Activated T-cell treated with anti-CD3 and anti-CD28 coated beads, Interleukin-2, amount 50 U/mL, for 24 hours (primary cell): ENCODE measurements at regions not wholly inside any gene's neighbourhood (a gene's known extent, or its start where the extent isn't known, plus 50 kb on each side); places are given as distances from the start of the nearest gene placed in this dataset.
"Not testable (repeated sequence)": the region's sequence is repeated elsewhere in the genome, so short reads cannot be mapped to it uniquely, and the experiment has no call there.

Source experiments
- DNase-seq: peaks from one replicate; pipeline ENCODE4 v3.0.0-alpha.2; 2020
- H3K27ac Mint-ChIP-seq: 2 replicates; pipeline ENCODE4 v1.8.0; 2020; ENCODE audit warnings: mild to moderate bottlenecking, mixed read lengths
- H3K27me3 Mint-ChIP-seq: 2 replicates; pipeline ENCODE4 v1.8.0; 2020; ENCODE audit warnings: mixed read lengths
- H3K36me3 Mint-ChIP-seq: 2 replicates; pipeline ENCODE4 v1.8.0; 2020; ENCODE audit warnings: low read depth, mixed read lengths
- H3K4me1 Mint-ChIP-seq: 2 replicates; pipeline ENCODE4 v1.8.0; 2020; ENCODE audit warnings: low read depth, mixed read lengths
- H3K4me3 Mint-ChIP-seq: 2 replicates; pipeline ENCODE4 v1.8.0; 2020; ENCODE audit warnings: mild to moderate bottlenecking, moderate library complexity, mixed read lengths
- H3K9me3 Mint-ChIP-seq: 2 replicates; pipeline ENCODE4 v1.8.0; 2020; ENCODE audit warnings: mixed read lengths

DNA sequence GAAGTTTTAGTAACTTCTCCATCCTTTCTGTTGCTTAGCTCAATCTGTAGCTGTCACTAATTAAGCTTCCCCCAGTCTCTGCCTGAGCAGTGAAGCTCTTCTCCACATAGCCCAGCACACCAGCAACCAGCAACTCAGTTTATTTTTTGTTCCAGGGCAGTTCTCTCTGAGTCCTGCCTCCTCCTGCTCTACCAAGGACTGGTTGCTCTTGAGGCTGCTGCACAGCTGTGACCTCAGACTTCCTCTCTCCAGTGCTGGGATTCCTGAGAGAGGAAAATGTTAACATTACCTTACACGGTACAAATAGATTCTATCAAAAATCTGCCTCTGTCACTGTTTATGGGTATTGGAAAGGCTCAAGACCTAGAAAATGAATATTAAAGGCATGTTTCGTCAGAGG lies 294.7 kb downstream of the OXSM start:
- Mint-ChIP-seq H3K9me3 (peaks cover 23% of the 10 kb centered on the region), H3K4me3 (no peak overlapping the region), H3K36me3 (no peaks in the 10 kb centered on the region), H3K27ac (no peak overlapping the region), H3K27me3 (peaks cover 2% of the 10 kb centered on the region), H3K4me1 (no peaks in the 10 kb centered on the region)
- DNase-seq, result no peak

DNA sequence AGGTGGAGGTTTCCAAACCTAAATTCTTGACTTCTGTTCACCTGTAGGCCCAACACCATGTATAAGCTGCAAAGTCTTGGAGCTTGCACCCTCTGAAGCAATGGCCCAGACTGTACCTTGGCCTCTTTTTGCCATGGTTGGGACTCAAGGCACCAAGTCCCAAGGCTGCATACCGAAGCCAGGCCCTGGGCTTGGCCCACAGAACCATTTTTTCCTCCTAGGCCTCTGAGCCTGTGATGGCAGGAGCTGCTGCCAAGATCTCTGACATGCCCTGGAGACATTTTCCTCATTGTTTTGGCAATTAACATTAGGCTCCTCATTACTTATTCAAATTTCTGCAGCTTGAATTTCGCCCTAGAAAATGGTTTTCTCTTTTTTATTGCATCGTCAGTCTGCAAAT lies 297.9 kb downstream of the OXSM start:
- Mint-ChIP-seq H3K4me3 (no peak overlapping the region), H3K27me3 (peaks cover 2% of the 10 kb centered on the region), H3K4me1 (no peaks in the 10 kb centered on the region), H3K36me3 (no peaks in the 10 kb centered on the region), H3K27ac (no peak overlapping the region), H3K9me3 (peaks cover 23% of the 10 kb centered on the region)
- DNase-seq, result no peak

DNA sequence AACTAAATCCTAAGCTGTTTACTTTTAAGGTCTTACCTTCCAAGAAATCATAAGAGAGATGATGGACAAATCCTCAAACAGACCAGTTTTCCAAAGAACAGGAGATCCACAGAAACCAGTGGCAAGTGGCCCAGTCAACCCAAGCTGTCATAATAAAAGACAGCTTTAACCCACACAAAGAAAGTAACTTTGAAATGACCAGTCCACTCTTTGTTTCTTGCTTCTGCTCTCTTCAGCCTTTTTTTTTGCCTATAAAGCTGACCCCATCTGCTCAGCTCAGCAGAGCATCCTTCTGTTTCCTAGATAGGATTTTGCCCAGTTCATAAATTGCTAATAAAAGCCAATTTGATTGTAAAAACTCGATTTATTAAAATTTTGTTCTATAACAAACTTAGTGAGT lies 299.4 kb downstream of the OXSM start:
- DNase-seq, result no peak
- Mint-ChIP-seq H3K4me1 (no peaks in the 10 kb centered on the region), H3K4me3 (no peak overlapping the region), H3K27me3 (no peaks in the 10 kb centered on the region), H3K27ac (no peak overlapping the region), H3K36me3 (no peaks in the 10 kb centered on the region), H3K9me3 (peaks cover 25% of the 10 kb centered on the region)

DNA sequence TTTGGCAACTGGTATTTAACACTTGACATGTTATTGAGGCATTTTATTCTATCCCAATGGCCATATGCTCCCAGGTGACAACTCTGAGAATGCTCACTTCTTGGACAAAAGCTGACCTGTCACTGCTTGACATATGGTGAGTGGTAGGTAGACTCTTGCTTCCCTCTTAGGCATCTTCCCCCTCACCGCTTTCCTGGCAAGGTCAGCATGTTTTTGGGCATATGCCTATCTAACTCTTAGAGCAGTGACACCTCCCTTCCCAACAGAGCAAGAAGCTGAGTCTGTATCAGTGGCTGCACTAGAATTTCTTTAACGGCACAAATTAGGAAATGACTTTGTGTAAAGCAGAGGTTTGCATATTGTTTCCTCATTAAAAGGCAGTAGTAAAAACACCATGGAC lies 300.7 kb downstream of the OXSM start:
- Mint-ChIP-seq H3K4me1 (no peaks in the 10 kb centered on the region), H3K9me3 (peaks cover 33% of the 10 kb centered on the region), H3K27me3 (no peaks in the 10 kb centered on the region), H3K27ac (no peak overlapping the region), H3K4me3 (no peak overlapping the region), H3K36me3 (no peaks in the 10 kb centered on the region)
- no peak for DNase-seq

DNA sequence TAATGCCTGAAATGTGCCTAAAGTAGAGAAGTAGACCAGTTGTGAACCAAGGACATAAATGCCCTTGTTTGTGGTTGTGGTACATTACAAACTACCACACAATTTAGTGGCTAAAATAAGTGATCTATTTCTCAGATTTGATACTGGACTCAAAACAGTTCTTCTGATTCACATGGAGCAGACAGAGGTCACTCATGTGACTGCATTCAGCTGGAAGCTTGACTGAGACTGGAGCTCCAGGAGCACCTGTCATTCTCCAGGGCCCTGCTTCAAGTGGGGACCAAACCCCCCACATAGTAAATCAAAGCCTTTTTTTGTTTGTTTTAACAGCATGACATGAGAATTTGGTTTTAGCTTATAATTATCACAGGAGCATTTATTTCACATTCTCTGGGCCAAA lies 301.2 kb downstream of the OXSM start:
- Mint-ChIP-seq H3K27me3 (no peaks in the 10 kb centered on the region), H3K27ac (no peak overlapping the region), H3K9me3 (peaks cover 35% of the 10 kb centered on the region), H3K36me3 (no peaks in the 10 kb centered on the region), H3K4me1 (no peaks in the 10 kb centered on the region), H3K4me3 (no peak overlapping the region)
- no peak for DNase-seq

DNA sequence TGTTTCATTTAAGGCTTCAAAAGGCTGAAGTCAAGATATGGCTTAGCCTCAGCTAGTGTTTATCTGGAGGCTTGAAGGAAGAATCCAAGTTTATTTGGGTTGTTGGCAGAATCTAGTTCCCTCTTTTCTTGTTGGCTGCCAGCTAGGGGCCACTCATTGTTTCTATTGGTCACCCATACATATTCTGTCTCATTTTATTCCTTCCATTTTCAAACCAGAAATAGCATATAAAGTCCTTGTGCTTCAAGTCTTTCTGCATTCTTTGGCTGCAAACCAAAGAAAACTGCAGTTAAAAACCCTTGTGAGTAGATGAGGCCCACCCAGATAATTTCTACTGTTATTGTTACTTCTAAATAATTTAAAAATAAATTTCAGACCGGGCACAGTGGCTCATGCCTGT lies 301.7 kb downstream of the OXSM start:
- H3K27ac Mint-ChIP-seq, result no peak overlapping the region
- DNase-seq, result no peak
- no peaks in the 10 kb centered on the region for H3K36me3 Mint-ChIP-seq
- peaks cover 35% of the 10 kb centered on the region for H3K9me3 Mint-ChIP-seq
- no peak overlapping the region for H3K4me3 Mint-ChIP-seq
- H3K27me3 Mint-ChIP-seq, result no peaks in the 10 kb centered on the region
- H3K4me1 Mint-ChIP-seq, result no peaks in the 10 kb centered on the region

DNA sequence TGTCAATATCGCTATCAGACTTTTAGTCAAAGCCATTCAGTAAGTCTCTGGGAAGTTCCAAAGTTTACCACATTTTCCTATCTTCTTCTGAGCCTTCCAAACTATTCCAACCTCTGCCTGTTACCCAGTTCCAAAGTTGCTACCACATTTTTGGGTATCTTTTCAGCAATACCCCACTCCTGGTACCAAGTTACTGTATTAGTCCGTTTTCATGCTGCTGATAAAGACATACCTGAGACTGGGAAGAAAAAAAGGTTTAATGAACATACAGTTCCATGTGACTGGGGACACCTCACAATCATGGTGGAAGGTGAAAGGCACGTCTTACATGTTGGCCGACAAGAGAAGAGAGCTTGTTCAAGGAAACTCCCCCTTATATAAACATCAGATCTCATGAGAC lies 307.2 kb downstream of the OXSM start:
- DNase-seq, H3K36me3 Mint-ChIP-seq: not testable (repeated sequence)

DNA sequence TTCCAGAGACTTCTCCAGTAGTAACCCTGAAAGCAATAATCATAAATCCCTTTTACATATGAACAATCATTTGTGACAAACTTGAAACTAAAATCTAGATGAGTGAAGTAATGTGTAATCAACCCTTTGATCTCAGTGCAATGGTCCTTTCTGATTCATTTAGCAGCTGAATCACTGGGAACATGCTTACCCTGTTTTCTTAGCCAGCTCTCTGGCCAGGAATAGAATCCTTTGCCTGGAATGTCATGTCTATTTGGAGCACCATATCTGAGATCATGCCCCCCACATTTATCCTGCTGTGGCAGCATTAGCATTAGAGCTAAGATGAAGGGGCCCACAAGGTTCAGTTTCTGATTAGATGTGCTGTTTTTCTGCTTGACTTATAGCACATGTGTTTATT lies 309.8 kb downstream of the OXSM start:
- H3K9me3 Mint-ChIP-seq, result peaks cover 27% of the 10 kb centered on the region
- H3K4me1 Mint-ChIP-seq, result no peaks in the 10 kb centered on the region
- DNase-seq, result no peak
- H3K27ac Mint-ChIP-seq, result no peak overlapping the region
- H3K4me3 Mint-ChIP-seq, result no peak overlapping the region
- H3K36me3 Mint-ChIP-seq, result no peaks in the 10 kb centered on the region
- H3K27me3 Mint-ChIP-seq, result no peaks in the 10 kb centered on the region

More for the DNA sequence above, 307.2 kb downstream of the OXSM start:
- H3K27me3 Mint-ChIP-seq, H3K4me1 Mint-ChIP-seq, H3K27ac Mint-ChIP-seq, H3K4me3 Mint-ChIP-seq: not testable (repeated sequence)
- peaks cover 31% of the 10 kb centered on the region for H3K9me3 Mint-ChIP-seq

DNA sequence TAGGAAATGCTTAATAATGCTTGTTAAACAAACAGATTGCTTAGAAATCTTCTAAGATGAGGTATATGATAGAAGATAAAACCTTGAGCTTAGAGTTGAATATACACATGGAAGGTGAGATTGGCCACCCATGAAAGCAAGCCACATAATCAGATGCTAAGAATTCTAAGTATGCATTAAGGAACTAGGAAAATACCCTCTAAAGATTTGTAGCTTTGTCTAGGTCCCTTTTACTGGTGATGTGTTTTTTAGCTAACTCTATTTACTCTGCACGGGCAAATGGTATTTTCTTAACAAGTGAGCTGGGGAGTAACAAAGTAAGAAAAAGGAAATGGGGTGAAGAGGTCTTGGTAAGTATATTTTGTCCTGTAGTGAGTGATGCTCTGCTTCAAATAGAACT lies 310.3 kb downstream of the OXSM start:
- no peaks in the 10 kb centered on the region for H3K27me3 Mint-ChIP-seq
- H3K36me3 Mint-ChIP-seq, result no peaks in the 10 kb centered on the region
- no peak overlapping the region for H3K4me3 Mint-ChIP-seq
- no peak overlapping the region for H3K27ac Mint-ChIP-seq
- DNase-seq, result no peak
- H3K4me1 Mint-ChIP-seq, result no peaks in the 10 kb centered on the region
- H3K9me3 Mint-ChIP-seq, result peaks cover 24% of the 10 kb centered on the region

DNA sequence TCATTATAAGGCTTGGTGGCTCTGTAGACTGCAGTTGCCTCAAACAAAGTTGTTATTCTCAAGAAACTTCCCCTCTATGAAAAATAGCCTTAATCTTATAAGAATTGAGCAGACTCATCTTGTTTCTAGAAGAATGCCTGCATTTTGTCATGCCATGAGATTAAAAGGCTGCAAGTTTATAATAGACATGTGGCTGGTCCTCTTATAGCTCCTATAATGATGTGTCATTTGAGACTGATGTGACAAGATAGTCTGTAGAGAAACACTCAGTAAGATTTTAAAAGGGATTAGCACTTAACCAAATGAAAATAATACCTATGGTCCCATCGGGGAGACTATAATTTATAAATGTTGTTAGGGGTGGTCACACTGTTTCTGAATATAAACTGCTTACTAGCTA lies 312.5 kb downstream of the OXSM start:
- Mint-ChIP-seq H3K9me3 (peaks cover 11% of the 10 kb centered on the region), H3K27me3 (no peaks in the 10 kb centered on the region), H3K4me3 (no peak overlapping the region), H3K27ac (no peak overlapping the region), H3K4me1 (no peaks in the 10 kb centered on the region), H3K36me3 (no peaks in the 10 kb centered on the region)
- DNase-seq, result no peak

DNA sequence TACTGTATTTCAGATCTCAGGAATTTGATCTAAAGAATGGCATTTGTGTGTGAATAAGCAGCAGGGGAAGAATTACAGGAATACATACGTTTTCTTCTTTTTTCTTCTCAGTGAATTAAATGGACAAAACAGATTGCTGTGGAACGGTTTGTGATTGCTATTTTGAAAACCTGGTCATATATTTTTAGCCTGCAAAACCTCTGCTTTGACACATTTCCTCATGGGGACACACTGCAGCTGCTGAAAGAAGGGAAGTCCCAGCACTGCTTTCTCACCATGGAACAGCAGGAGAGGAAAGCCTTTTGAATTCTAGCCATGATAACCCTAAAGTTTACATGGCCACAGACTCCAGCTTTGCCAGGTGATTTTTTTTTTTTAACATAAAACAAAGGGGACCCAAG lies 315.0 kb downstream of the OXSM start:
- H3K27me3 Mint-ChIP-seq, result no peaks in the 10 kb centered on the region
- H3K4me3 Mint-ChIP-seq, result no peak overlapping the region
- H3K36me3 Mint-ChIP-seq, result no peaks in the 10 kb centered on the region
- peaks cover 8% of the 10 kb centered on the region for H3K9me3 Mint-ChIP-seq
- no peaks in the 10 kb centered on the region for H3K4me1 Mint-ChIP-seq
- H3K27ac Mint-ChIP-seq, result no peak overlapping the region
- DNase-seq, result no peak

DNA sequence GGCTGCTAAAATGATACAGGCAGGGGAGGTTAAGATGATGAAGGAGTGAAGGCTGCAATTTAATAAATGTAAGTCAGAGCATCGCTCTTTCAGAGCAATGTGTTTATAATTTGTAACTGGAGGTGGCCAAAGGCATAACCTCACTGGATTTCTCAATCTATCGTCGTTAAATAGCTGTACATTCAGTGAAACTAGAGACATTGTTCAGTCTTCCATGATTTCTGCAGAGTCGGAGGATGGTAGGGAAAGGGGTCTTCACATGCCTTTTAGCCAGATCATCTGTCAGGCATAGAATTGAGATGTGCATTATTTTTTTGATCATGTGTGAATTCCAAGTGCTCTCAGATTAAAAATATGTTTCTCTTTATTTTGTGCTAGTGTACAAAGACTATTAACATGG lies 315.4 kb downstream of the OXSM start:
- H3K36me3 Mint-ChIP-seq, result no peaks in the 10 kb centered on the region
- H3K27ac Mint-ChIP-seq, result no peak overlapping the region
- H3K27me3 Mint-ChIP-seq, result no peaks in the 10 kb centered on the region
- DNase-seq, result no peak
- no peaks in the 10 kb centered on the region for H3K4me1 Mint-ChIP-seq
- peaks cover 8% of the 10 kb centered on the region for H3K9me3 Mint-ChIP-seq
- H3K4me3 Mint-ChIP-seq, result no peak overlapping the region

DNA sequence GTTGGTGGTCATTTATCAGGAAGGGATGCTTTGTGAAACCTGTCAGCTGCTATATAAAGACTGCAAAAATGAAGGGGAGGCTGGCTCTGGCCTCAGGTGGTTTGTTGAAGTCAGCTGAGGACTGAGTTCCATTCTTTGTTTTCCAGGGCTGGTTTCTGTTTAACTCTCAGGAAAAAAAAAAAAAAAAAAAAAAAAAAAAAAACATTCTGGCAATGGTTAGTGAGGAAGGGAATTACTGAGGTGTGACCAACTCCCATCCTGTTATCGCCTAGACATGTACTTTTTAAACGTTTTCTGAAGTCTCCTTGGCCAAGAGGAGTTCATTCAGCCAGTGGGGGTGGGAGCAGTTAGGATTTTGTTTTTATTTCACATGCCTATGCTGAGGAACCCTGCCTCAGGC lies 316.3 kb downstream of the OXSM start:
- Mint-ChIP-seq H3K4me1 (no peaks in the 10 kb centered on the region), H3K9me3 (peaks cover 6% of the 10 kb centered on the region), H3K27ac (no peak overlapping the region), H3K27me3 (no peaks in the 10 kb centered on the region), H3K36me3 (no peaks in the 10 kb centered on the region), H3K4me3 (no peak overlapping the region)
- no peak for DNase-seq

DNA sequence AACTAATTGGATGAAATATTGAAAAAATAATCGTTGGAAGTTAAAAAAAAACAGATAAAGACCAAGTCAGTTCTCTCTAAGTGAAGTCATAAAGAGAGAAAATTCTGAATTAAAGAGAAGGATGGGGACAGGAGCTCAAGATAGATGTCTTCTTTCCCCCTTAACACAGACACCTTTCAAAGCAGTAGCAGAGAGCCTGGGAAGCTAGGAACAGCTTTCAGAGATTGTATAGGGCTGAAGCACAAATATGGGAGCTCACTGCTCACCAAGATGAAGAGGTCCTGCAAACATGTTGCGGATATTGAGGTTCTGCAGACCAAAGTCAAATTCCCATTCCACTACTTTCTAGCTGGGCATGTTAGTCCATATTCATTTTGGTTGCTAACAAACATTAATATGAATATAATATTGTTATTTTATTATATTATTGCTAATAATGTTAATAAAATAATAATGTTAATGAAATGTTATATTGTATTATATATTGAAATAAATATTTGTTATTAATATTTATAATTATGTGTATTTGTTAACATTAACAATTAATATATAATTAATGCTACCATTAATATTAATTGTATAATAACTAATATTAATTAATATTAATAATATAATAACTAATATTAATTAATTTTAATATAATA lies 319.1 kb downstream of the OXSM start:
- DNase-seq, result no peak
- H3K9me3 Mint-ChIP-seq, result peaks cover 2% of the 10 kb centered on the region
- H3K4me1 Mint-ChIP-seq, result no peaks in the 10 kb centered on the region

DNA sequence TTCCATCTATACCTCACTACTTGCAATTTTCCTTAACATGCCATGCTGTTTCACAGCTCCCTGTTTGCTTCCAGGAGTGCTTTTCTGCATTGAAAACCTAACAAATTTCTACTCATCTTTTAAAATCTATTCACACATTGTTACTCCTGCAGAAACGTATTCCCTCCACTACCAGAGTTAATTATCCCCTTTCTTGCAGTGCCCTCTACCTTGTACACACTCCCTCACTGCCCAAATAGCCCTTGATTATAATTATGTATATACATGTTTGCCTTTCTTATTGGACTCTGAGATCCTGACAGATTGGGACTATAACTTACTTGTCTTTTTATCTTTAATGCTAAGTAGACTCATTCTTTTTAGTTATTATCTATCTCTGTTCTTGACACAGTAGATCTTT lies 325.0 kb downstream of the OXSM start:
- no peaks in the 10 kb centered on the region for H3K27me3 Mint-ChIP-seq
- H3K4me1 Mint-ChIP-seq, result no peaks in the 10 kb centered on the region
- H3K36me3 Mint-ChIP-seq, result no peaks in the 10 kb centered on the region
- no peaks in the 10 kb centered on the region for H3K9me3 Mint-ChIP-seq
- H3K27ac Mint-ChIP-seq, result no peak overlapping the region
- no peak overlapping the region for H3K4me3 Mint-ChIP-seq
- DNase-seq, result no peak

More for the DNA sequence above, 319.1 kb downstream of the OXSM start:
- Mint-ChIP-seq H3K27me3 (no peaks in the 10 kb centered on the region), H3K27ac (no peak overlapping the region), H3K4me3 (no peak overlapping the region), H3K36me3 (no peaks in the 10 kb centered on the region)

DNA sequence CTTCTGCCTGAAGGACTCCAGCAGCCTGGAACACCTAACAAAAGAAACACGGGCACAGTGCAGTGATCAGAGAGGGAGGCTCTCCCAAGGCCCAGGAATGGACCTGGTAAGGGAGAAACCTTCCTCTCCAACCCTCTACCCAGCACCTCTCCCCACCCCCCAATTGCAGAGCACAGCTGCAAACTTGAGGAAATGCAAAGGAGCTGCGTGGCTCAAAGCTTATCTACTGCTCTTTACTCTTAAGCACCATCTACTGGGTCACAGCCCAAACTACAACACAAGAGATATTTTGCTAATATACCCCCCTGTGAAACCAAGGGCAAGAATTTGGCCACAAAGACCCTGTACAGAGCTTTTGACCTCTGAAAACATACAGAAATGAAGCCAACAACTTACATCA lies 328.3 kb downstream of the OXSM start:
- Mint-ChIP-seq H3K27ac (no peak overlapping the region), H3K36me3 (no peaks in the 10 kb centered on the region), H3K4me3 (no peak overlapping the region), H3K9me3 (peaks cover 6% of the 10 kb centered on the region), H3K27me3 (no peaks in the 10 kb centered on the region), H3K4me1 (no peaks in the 10 kb centered on the region)
- no peak for DNase-seq
